ENCODE measurements at regions not wholly inside any gene's neighbourhood (a gene's known extent, or its start where the extent isn't known, plus 50 kb on each side); places are given as distances from the start of the nearest gene placed in this dataset.

DNA sequence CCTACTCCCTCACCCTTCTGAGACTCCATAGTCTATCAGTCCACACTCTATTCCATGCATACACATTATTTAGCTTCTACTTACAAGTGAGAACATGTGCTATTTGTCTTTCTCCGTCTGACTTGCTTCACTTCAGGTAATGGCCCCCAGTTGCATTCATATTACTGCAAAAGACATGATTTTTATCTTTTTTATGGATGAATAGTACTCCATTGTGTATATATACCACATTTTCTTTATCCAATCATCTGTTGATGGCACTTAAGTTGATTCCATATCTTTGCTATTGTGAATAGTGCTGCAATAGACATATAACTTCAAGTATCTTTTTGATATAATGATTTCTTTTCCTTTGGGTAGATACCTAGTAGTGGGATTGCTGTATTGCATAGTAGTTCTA is 171.8 kb downstream of the DACT1 start:
- TF ChIP-seq, protein P1, sequence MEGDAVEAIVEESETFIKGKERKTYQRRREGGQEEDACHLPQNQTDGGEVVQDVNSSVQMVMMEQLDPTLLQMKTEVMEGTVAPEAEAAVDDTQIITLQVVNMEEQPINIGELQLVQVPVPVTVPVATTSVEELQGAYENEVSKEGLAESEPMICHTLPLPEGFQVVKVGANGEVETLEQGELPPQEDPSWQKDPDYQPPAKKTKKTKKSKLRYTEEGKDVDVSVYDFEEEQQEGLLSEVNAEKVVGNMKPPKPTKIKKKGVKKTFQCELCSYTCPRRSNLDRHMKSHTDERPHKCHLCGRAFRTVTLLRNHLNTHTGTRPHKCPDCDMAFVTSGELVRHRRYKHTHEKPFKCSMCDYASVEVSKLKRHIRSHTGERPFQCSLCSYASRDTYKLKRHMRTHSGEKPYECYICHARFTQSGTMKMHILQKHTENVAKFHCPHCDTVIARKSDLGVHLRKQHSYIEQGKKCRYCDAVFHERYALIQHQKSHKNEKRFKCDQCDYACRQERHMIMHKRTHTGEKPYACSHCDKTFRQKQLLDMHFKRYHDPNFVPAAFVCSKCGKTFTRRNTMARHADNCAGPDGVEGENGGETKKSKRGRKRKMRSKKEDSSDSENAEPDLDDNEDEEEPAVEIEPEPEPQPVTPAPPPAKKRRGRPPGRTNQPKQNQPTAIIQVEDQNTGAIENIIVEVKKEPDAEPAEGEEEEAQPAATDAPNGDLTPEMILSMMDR (conservative IDR thresholded peaks at IDR 0.05; ENCODE audit: low read length) = no peak
- no peak for TF ChIP-seq EZH2phosphoT487 (IDR thresholded peaks at IDR 0.05; ENCODE audit: borderline replicate concordance, low read depth, low read length)

Measured in OCI-LY7 (cell line).